Breast epithelium (tissue), 3 donors: ENCODE measurements at regions not wholly inside any gene's neighbourhood (a gene's known extent, or its start where the extent isn't known, plus 50 kb on each side); places are given as distances from the start of the nearest gene placed in this dataset.

ENCODE experiments used
- CTCF ChIP-seq, 3 donors: fragments of 450-650 bp; IDR thresholded peaks; one replicate each; pipeline ENCODE4 v1.5.1; 2016 to 2017; ENCODE audit warnings: antibody characterized with exemption in 3 of 3, mild to moderate bottlenecking in 3 of 3, moderate library complexity in 3 of 3
- POLR2AphosphoS5 ChIP-seq, 3 donors: sonication (generic); formaldehyde crosslinking; IDR thresholded peaks; one replicate each; pipeline ENCODE4 v1.6.1; 2017; ENCODE audit warnings: antibody characterized with exemption in 3 of 3

DNA sequence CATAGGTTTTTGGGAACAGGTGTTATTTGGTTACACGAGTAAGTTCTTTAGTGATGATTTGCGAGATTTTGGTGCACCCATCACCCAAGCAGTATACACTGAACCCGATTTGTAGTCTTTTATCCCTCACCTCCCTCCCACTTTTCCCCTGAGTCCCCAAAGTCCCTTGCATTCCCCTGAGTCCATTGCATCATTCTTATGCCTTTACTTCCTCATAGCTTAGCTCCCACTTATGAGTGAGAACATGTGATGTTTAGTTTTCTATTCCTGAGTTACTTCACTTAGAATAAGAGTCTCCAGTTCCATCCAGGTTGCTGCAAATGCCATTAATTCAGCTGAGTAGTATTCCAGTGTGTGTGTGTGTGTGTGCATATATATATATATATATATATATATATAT, 97.2 kb upstream of the EDNRB start:
- TF ChIP-seq CTCF (IDR thresholded peaks at IDR 0.05), result no peak
- TF ChIP-seq POLR2AphosphoS5 (IDR thresholded peaks at IDR 0.05), result no peak
